ENCODE measurements at regions not wholly inside any gene's neighbourhood (a gene's known extent, or its start where the extent isn't known, plus 50 kb on each side); places are given as distances from the start of the nearest gene placed in this dataset.
"Not testable (repeated sequence)": the region's sequence is repeated elsewhere in the genome, so short reads cannot be mapped to it uniquely, and the experiment has no call there.

DNA sequence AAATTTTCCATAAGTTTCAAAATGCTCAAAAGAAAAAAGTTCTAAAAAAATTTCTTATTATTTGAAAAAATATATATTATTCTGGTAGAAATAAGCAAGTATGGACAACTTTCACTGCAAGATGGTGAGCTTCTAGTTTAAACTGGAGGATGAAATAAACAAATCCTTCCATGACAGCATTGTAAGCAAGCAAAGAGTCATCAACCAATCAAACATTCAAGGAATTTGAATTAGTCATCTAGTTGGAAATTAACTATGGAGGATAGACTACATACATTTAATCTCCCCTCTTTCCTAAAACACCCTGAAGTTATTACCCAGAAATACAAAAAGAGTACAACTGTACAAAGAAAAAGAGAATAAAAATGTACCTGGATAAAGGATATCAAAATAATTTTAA, 51.0 kb upstream of the IRX5 start:
- DNase-seq (ENCODE audit: low spot score): no peak

DNA sequence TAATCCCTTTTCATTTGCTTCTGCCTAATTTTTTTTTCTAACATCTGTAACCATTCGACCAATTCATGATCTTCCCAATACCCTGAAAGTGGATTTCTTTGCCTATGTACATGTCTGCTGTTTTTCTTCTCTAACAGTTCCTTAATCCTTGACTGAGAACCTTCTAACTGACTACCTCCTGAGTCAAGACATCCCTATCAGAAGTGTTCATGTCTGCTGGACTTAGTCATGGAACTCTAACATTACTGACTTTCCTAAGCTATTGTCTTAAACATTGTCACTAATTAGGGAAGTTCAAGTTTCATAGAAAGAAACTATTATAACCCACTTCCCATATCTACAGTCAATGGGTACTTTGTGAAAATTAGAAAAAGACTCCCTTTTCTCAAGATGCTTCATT, 52.4 kb upstream of the IRX5 start:
- DNase-seq (ENCODE audit: low spot score): no peak

DNA sequence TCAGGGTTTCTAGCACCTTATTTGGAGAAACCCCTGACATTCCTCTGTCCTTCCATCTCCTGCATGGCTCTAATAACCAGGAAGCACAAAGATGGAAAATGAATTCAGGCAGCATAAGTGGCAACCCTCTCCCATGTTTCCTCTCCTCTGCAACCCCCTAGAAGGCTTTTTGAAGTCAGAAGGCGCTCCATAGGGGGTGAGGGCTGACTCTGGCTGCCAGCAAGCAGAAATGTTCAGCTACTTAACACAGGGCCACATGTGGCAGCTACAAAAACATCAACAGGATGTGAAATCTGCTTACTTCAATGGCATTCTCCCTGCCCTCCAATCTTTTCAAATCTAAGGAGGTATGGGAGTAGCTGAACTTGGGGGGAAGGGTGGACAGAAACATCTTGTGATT, 55.2 kb upstream of the IRX5 start:
- DNase-seq (ENCODE audit: low spot score): no peak

- DNase-seq (ENCODE audit: low spot score): not testable (repeated sequence)
Measured at GRCh38 chr16:54873716-54874373, 56.8 kb upstream of the IRX5 start.

DNA sequence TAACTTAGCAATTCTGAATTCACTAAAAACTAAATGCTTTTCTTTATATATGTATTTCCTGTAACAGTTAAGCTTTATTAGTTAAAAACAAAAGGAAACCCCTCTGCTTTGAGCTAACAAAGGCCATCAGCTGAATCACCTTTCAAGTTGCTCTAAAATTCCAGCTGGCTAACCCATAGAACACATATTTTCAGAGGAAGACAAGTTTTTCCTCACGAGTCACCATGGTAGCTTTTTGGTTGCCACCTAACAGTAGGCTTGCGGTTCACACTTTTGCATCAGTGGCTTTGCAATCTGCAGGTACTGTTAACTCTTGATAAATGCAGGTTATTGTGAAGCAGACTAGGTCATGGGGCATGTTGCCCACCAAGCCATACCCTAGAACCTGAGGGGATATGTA, 57.6 kb upstream of the IRX5 start:
- DNase-seq (ENCODE audit: low spot score): no peak

DNA sequence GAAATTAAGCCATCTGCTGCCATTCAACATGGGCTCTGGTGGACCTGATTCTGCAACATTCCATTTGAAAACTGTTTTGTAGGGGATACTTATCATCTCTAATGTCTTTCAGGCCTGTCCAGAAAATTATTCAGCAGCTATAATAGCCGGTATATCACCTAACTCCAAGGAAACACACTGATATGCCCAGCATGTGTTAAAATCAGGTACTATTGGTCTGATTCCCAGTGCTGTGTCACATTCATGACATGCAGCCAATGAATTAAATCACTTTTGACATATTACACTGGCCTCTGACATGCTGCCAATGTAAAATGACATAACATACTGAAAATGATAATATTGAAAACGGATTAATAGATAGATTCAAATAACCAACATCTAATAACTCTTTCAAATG, 60.5 kb upstream of the IRX5 start:
- no peak for DNase-seq (ENCODE audit: low spot score)

DNA sequence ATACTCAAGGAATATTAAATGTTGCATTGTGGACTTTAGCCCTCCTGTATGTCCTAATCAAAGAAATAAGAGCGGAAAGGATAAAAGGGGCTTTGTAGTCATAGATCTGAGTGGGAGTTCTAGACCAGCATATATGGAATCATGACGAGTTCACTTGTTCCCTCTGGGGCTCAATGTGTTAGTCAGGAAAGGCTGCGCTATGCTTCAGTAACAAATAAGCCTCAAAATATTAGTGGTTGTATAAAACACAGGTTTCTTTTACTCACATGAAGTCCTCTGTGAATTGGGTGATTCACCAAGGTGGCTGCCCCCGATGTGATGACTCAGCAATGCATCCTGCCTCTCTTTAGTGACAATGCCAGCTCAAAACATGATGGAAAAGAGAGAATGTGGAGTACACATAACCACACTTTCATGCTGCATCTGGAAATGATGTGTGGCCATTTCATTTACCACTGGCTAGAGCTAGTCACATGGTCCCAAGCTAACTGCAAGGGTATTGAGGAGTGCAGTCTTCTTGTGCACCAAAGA, 63.3 kb upstream of the IRX5 start:
- no peak for DNase-seq (ENCODE audit: low spot score)

- DNase-seq (ENCODE audit: low spot score): no peak
Measured at GRCh38 chr16:54862529-54862928, 68.1 kb upstream of the IRX5 start.

GRCh38 chr16:54856871-54857270, 73.8 kb upstream of the IRX5 start:
- DNase-seq (ENCODE audit: low spot score): no peak

DNA sequence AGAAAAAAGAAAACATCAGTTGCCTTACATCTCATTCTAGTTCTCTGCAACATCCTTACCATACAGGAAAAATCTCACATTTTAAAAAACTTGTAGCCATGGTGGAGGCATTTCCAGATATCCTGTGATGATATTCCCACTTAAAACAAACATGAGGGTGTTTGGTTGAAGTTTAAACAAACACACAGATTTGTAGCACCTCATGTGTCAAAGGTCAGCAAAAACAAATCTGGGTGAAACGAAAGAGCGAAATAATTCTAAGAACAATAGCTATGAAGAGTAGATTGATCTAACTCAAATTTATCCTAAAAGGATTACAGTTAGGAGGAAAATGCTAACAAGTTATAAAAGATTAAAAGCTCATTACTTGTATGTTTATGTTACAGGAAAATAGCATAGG, 83.1 kb upstream of the IRX5 start:
- DNase-seq (ENCODE audit: low spot score): no peak

DNA sequence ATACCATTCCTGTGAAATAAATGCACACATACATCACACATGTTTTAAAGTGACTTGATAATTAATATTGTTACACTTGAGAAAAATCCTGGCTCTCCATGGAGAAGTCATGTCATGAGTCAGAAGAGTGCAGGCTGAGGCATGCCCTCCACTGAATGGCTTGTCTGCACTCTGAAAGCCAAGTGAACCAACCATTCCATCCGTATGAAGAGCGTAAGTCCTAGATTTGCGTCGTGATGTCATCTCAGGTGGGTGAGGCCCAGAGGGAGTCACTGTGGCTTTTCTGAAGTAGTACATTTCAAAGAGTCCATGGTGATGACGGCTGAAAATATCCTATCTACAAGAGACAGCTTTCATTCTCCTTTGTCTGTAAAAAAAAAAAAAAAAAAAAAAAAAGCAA, 83.5 kb upstream of the IRX5 start:
- DNase-seq (ENCODE audit: low spot score): no peak

- DNase-seq (ENCODE audit: low spot score): no peak
Measured at GRCh38 chr16:54846766-54847165, 83.9 kb upstream of the IRX5 start.

GRCh38 chr16:54843424-54843750, 87.3 kb upstream of the IRX5 start:
- DNase-seq (ENCODE audit: low spot score): no peak

DNA sequence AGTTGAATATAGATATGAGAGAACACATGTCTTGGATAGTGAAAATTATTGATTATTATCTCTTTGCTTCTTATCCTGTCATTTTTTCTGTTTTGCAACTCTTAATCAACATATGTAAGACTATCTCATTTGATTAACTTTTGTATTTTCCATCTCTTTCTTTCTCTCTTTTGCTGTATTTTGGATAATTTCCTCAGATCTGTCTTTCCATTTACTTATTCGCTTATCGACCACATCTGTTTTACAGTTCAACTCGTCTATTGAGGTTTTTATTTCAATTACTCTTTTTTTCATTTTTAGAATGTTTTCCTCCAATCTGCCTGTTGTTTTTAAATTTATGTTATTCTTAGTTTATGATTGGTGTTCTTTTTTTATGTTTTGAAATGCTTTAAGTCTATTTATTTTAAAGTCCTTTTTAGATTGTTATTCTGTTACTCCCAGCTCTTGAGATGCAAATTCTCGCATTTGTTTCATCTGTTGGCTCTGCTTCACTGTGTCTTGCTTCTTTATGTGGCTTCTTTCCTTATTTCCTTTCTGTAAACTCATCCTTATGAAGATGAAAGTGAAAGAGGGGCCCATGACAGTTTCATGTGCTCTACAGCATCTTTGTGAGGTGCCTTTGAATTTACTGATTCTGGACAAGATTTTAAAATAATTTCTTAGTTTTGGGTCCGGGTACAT, 87.8 kb upstream of the IRX5 start:
- no peak for DNase-seq (ENCODE audit: low spot score)

- DNase-seq (ENCODE audit: low spot score): no peak
Measured at GRCh38 chr16:54829691-54830090, 101.0 kb upstream of the IRX5 start.

GRCh38 chr16:54822892-54823291, 107.8 kb upstream of the IRX5 start:
- DNase-seq (ENCODE audit: low spot score): no peak

DNA sequence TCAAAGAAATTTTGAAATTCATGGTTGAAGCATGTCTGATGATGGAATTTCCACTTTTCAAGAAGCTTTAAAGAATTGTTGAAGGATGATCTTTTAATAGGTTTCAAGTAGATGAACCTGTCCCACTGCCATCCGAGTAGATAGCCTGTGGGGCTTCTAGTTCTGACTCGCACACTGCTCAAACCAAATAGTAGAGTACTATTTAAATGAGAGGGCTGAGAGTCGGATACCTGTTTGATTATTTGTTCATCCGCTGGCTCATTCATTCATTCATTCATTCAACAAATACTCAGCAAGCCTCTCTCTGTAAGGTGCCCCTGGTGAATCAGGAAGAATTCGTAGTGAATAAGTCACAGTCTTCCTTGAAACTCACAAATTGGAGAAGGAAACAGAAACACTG, 108.2 kb upstream of the IRX5 start:
- DNase-seq (ENCODE audit: low spot score): no peak

GRCh38 chr16:54821731-54822130, 108.9 kb upstream of the IRX5 start:
- DNase-seq (ENCODE audit: low spot score): no peak

DNA sequence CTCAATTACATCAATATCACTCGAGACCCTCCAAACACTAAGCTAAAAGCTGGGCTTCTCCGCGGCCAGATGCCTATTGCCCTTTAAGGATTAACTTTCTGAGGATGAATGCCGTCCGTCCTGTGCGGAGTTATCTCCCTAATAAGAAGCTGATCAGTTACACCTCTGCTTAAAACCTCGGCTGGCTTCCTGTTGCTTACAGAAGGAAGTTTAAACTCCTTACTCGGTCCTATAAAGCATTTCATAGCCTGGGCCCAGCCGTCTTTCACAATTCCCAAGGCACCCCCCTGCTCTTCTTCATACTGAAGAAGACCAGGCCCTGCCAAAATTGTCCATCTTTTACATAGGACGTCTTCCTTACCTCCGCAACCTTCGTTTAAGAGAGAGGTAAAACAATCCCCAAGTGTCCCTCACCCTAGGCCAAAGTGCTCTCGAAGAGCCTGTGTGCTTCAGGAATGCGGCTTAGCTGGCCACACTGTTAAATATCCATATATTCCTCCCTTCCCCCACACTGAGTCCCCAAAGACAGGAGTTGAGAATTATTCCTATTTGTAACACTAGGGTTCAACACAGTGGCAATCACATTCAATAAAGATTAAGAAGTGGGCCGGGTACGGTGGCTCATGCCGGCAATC, 112.6 kb upstream of the IRX5 start:
- DNase-seq (ENCODE audit: low spot score): no peak

DNA sequence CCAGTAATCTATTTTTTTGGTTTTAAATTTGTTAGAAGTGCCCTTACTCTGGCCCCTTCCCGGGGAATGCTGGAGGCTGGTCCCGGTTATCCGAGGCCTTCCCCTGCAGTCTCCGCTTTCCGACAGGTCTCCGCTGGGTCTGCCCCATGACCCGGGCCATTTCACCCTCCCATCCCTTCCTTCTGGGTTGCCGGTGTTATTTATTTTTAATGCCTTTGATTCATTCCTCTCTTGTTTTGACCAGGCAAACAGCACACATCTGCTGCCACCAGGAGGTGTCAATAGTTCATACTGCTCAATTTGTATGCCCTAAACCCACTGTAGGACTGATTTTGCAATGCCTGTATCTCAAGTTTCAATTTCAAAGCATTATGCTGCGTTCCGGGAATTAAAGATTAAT, 113.2 kb upstream of the IRX5 start:
- DNase-seq (ENCODE audit: low spot score): no peak

DNA sequence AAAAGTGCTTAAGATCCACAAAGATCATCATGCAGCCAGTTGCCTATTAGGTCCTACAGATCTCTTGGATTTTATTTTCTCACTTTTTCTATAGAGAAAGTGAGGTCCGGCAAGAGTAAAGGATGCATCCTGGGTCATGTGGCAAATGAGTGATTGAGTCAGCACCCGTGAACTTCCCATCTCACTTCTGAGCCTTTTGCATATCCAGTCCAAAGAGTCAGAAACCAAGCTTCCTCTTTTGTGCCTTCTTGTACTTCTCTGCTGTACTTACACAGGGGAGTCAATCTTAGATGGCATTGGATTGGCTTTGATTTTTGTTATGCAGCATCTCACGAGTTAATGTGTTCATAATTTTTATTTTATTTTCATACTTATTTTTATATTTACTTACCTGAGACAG, 114.2 kb upstream of the IRX5 start:
- no peak for DNase-seq (ENCODE audit: low spot score)

GRCh38 chr16:54815177-54815576, 115.5 kb upstream of the IRX5 start:
- no peak for DNase-seq (ENCODE audit: low spot score)

DNA sequence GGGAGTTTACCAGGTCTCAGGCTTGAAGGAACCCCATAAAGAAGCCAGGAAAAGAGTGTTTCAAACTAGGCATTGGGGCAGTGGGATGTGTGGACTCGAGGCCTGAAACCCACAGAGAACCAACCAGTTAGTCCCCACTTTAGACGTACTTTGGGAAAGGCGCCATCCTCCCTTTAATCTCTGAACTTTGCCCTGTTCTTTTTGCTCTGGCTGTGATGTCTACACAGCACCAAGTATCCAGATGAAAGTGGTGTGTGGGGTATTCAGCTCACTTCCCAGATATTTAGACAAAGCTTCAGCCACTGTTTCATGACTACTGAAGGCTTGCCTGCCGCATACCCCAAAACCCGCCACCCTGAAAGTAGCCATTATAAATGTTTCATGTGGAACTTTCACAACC, 116.9 kb upstream of the IRX5 start:
- no peak for DNase-seq (ENCODE audit: low spot score)
